ENCODE measurements at regions not wholly inside any gene's neighbourhood (a gene's known extent, or its start where the extent isn't known, plus 50 kb on each side); places are given as distances from the start of the nearest gene placed in this dataset.

- no peak for TF ChIP-seq CTCF (IDR thresholded peaks at IDR 0.05; ENCODE audit: control extremely low read depth, extremely low read depth, low read depth, missing control alignments)
- POLR2A ChIA-PET: no interaction called here
- CTCF ChIA-PET: interaction anchor here (3.2 kb wide), 1 partner anchor 11 kb away, joined by 16 read pairs; no protein-coding TSS in a partner anchor
- no peak for DNase-seq (ENCODE audit: extremely low spot score)
Observed at GRCh38 chr5:35488791-35489190, 128.9 kb upstream of the SPEF2 start.

GRCh38 chr5:35488055-35488454 lies 129.6 kb upstream of the SPEF2 start:
- ChIA-PET POLR2A (no interaction called here), CTCF (interaction anchor here (1.2 kb wide), 1 partner anchor 11 kb away, joined by 5 read pairs; no protein-coding TSS in a partner anchor)
- TF ChIP-seq CTCF (IDR thresholded peaks at IDR 0.05; ENCODE audit: control extremely low read depth, extremely low read depth, low read depth, missing control alignments): no peak
- DNase-seq (ENCODE audit: extremely low spot score): no peak

- TF ChIP-seq CTCF (IDR thresholded peaks at IDR 0.05; ENCODE audit: control extremely low read depth, extremely low read depth, low read depth, missing control alignments): no peak
- no peak for DNase-seq (ENCODE audit: extremely low spot score)
- CTCF ChIA-PET: interaction anchor here (1.2 kb wide), 2 partner anchors 10 to 51 kb away, joined by 4 to 5 read pairs; no protein-coding TSS in a partner anchor
- POLR2A ChIA-PET: no interaction called here
Observed at GRCh38 chr5:35487233-35488025, 130.2 kb upstream of the SPEF2 start.

GRCh38 chr5:35485487-35485886 lies 132.2 kb upstream of the SPEF2 start:
- POLR2A ChIA-PET: no interaction called here
- CTCF ChIA-PET: interaction anchor here (1.5 kb wide), 1 partner anchor 17 kb away, joined by 3 read pairs; no protein-coding TSS in a partner anchor
- DNase-seq (ENCODE audit: extremely low spot score): no peak
- TF ChIP-seq CTCF (IDR thresholded peaks at IDR 0.05; ENCODE audit: control extremely low read depth, extremely low read depth, low read depth, missing control alignments): no peak

GRCh38 chr5:35484241-35484640 lies 133.4 kb upstream of the SPEF2 start:
- TF ChIP-seq CTCF (IDR thresholded peaks at IDR 0.05; ENCODE audit: control extremely low read depth, extremely low read depth, low read depth, missing control alignments): no peak
- ChIA-PET CTCF (no interaction called here), POLR2A (no interaction called here)
- no peak for DNase-seq (ENCODE audit: extremely low spot score)

GRCh38 chr5:35483780-35484179 lies 133.9 kb upstream of the SPEF2 start:
- no peak for TF ChIP-seq CTCF (IDR thresholded peaks at IDR 0.05; ENCODE audit: control extremely low read depth, extremely low read depth, low read depth, missing control alignments)
- no peak for DNase-seq (ENCODE audit: extremely low spot score)
- ChIA-PET POLR2A (no interaction called here), CTCF (no interaction called here)
